ENCODE measurements at regions not wholly inside any gene's neighbourhood (a gene's known extent, or its start where the extent isn't known, plus 50 kb on each side); places are given as distances from the start of the nearest gene placed in this dataset.

DNA sequence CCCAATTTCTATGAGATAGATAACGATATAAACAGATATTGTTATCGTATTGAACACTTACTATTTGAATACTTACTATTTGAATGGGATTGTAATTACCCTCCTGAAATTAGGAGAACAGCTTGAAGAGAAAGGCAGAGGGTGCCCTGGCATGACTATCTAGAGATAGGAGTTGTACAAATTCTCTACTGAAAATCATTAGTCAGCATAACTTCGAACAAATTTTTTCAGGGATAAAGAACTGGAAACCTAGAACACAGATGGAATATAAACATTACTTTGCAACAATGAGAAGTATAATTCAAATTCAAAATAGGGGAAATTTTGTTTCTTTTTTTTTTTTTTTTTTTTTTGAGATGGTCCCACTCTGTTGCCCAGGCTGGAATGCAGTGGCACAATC, 1096.8 kb downstream of the C4orf33 start:
- intact Hi-C loops (cut with micrococcal nuclease), result no loop called here
- no peak overlapping the region for H3K4me3 ChIP-seq (replicated peaks in 1 of 3; ENCODE audit: low read depth in 2 of 3, low read length in 3 of 3)
- no peaks in the 10 kb centered on the region for H3K4me1 ChIP-seq (ENCODE audit: control insufficient read depth in 1 of 2, insufficient read depth in 2 of 2, low read length in 2 of 2)
- H3K79me2 ChIP-seq (ENCODE audit: insufficient read depth, low read length), result no peaks in the 10 kb centered on the region
- Mint-ChIP-seq H3K27me3 (ENCODE audit: low read depth in 3 of 3) (no peaks in the 10 kb centered on the region), H3K4me3 (no peak overlapping the region), H3K27ac (no peak overlapping the region), H3K4me1 (no peaks in the 10 kb centered on the region), H3K36me3 (no peaks in the 10 kb centered on the region), H3K9me3 (peaks cover 0 to 10% (median 3%) of the 10 kb centered on the region in 7 donors)
- H3K27ac ChIP-seq (ENCODE audit: low read depth in 1 of 2, low read length in 2 of 2), result no peak overlapping the region
- H3K27me3 ChIP-seq (ENCODE audit: control insufficient read depth in 2 of 2, insufficient read depth in 2 of 2, low read length in 2 of 2), result no peaks in the 10 kb centered on the region
- no peak for DNase-seq
- no peak overlapping the region for H3K4me2 ChIP-seq (replicated peaks; ENCODE audit: extremely low read depth, low read length, poor library complexity, severe bottlenecking)
- H2AFZ ChIP-seq (ENCODE audit: insufficient read depth, low read depth, low read length, poor library complexity, severe bottlenecking), result no peak overlapping the region
- TF ChIP-seq, protein P1, sequence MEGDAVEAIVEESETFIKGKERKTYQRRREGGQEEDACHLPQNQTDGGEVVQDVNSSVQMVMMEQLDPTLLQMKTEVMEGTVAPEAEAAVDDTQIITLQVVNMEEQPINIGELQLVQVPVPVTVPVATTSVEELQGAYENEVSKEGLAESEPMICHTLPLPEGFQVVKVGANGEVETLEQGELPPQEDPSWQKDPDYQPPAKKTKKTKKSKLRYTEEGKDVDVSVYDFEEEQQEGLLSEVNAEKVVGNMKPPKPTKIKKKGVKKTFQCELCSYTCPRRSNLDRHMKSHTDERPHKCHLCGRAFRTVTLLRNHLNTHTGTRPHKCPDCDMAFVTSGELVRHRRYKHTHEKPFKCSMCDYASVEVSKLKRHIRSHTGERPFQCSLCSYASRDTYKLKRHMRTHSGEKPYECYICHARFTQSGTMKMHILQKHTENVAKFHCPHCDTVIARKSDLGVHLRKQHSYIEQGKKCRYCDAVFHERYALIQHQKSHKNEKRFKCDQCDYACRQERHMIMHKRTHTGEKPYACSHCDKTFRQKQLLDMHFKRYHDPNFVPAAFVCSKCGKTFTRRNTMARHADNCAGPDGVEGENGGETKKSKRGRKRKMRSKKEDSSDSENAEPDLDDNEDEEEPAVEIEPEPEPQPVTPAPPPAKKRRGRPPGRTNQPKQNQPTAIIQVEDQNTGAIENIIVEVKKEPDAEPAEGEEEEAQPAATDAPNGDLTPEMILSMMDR (IDR thresholded peaks at IDR 0.05), result no peak
- H3K36me3 ChIP-seq (replicated peaks in 1 of 2; ENCODE audit: control insufficient read depth in 1 of 2, insufficient read depth in 2 of 2, low read length in 2 of 2), result no peaks in the 10 kb centered on the region
- H3K9me3 ChIP-seq (replicated peaks in 1 of 2; ENCODE audit: control insufficient read depth in 1 of 2, insufficient read depth in 1 of 2, low read length in 2 of 2), result no peaks in the 10 kb centered on the region
- no CpG with 5 or more reads among the region's 3 CpGs for WGBS (ENCODE audit: insufficient coverage)
- H3K9ac ChIP-seq (ENCODE audit: insufficient read depth, low read length, poor library complexity, severe bottlenecking), result no peak overlapping the region
- no peaks in the 10 kb centered on the region for H4K20me1 ChIP-seq (ENCODE audit: insufficient read depth, low read length)

DNA sequence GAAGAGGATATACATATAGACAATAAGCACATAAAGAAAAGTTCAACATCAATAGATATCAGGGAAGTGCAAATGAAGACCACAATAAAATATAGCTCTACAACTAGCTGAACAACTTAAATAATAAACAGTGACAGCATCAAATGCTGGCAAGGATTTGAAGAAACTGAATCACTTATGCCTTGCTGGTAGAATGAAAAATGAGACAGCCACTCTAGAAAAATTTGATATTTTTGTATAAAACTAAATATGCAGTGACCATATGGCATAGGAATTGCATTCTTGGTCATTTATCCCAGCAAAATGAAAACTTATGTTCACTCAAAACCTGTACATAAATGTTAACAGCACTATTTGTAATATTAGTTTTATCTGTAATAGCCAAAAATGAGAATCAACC, 1102.0 kb downstream of the C4orf33 start:
- Mint-ChIP-seq H3K4me1 (no peaks in the 10 kb centered on the region), H3K4me3 (no peak overlapping the region), H3K9me3 (peaks cover 11 to 23% (median 15%) of the 10 kb centered on the region in 7 donors), H3K36me3 (no peaks in the 10 kb centered on the region), H3K27ac (no peak overlapping the region), H3K27me3 (ENCODE audit: low read depth in 3 of 3) (no peaks in the 10 kb centered on the region)
- no peak overlapping the region for H3K27ac ChIP-seq (ENCODE audit: low read depth in 1 of 2, low read length in 2 of 2)
- H4K20me1 ChIP-seq (ENCODE audit: insufficient read depth, low read length), result no peaks in the 10 kb centered on the region
- H3K79me2 ChIP-seq (ENCODE audit: insufficient read depth, low read length), result no peaks in the 10 kb centered on the region
- no peak overlapping the region for H3K4me3 ChIP-seq (replicated peaks in 1 of 3; ENCODE audit: low read depth in 2 of 3, low read length in 3 of 3)
- H3K9ac ChIP-seq (ENCODE audit: insufficient read depth, low read length, poor library complexity, severe bottlenecking), result no peak overlapping the region
- peaks cover 17% of the 10 kb centered on the region in 2 donors for H3K9me3 ChIP-seq (replicated peaks in 1 of 2; ENCODE audit: control insufficient read depth in 1 of 2, insufficient read depth in 1 of 2, low read length in 2 of 2)
- H3K4me2 ChIP-seq (replicated peaks; ENCODE audit: extremely low read depth, low read length, poor library complexity, severe bottlenecking), result no peak overlapping the region
- no peak for DNase-seq
- TF ChIP-seq, protein P1 (IDR thresholded peaks at IDR 0.05), result no peak
- no peaks in the 10 kb centered on the region for H3K4me1 ChIP-seq (ENCODE audit: control insufficient read depth in 1 of 2, insufficient read depth in 2 of 2, low read length in 2 of 2)
- no peaks in the 10 kb centered on the region for H3K27me3 ChIP-seq (ENCODE audit: control insufficient read depth in 2 of 2, insufficient read depth in 2 of 2, low read length in 2 of 2)
- no peaks in the 10 kb centered on the region for H3K36me3 ChIP-seq (replicated peaks in 1 of 2; ENCODE audit: control insufficient read depth in 1 of 2, insufficient read depth in 2 of 2, low read length in 2 of 2)
- no peak overlapping the region for H2AFZ ChIP-seq (ENCODE audit: insufficient read depth, low read depth, low read length, poor library complexity, severe bottlenecking)
- intact Hi-C loops (cut with micrococcal nuclease), result no loop called here
